ENCODE measurements at regions not wholly inside any gene's neighbourhood (a gene's known extent, or its start where the extent isn't known, plus 50 kb on each side); places are given as distances from the start of the nearest gene placed in this dataset.

GRCh38 chr7:79837915-79838314 is 296.7 kb upstream of the GNAI1 start:
- ChIA-PET RAD21 (ENCODE audit: unreplicated experiment) (no interaction called here), POLR2A (no interaction called here), SMC1A (ENCODE audit: uncharacterized antibody, unreplicated experiment) (no interaction called here), CTCF (no interaction called here)
- no peak overlapping the region for H3K4me2 ChIP-seq (ENCODE audit: control insufficient read depth, insufficient read depth)
- no peaks in the 10 kb centered on the region for H3K27me3 ChIP-seq (replicated peaks in 1 of 2; ENCODE audit: control insufficient read depth in 2 of 2, insufficient read depth in 2 of 2, low read length in 1 of 2)
- BruUV-seq (replicated peaks) = no TSS peak
- ATAC-seq (no peak), FAIRE-seq (no peak), DNase-seq (ENCODE audit: low read depth, low spot score) (no peak)
- no peak overlapping the region for H2AFZ ChIP-seq (ENCODE audit: control insufficient read depth, low read depth, low read length)
- H3K9ac ChIP-seq (ENCODE audit: control insufficient read depth, insufficient read depth, low read length) = no peak overlapping the region
- H3K4me1 ChIP-seq (ENCODE audit: control insufficient read depth, insufficient read depth, low read length) = no peaks in the 10 kb centered on the region
- H3K27ac ChIP-seq (ENCODE audit: control insufficient read depth, insufficient read depth) = no peak overlapping the region
- intact Hi-C loops (cut with micrococcal nuclease; ENCODE audit: unreplicated experiment) = no loop called here
- WGBS (ENCODE audit: insufficient coverage, insufficient replicate concordance, low lambda C conversion rate, missing lambda C conversion rate) = 5% methylated on average over 1 of the region's 1 CpG
- TF ChIP-seq, protein P1, sequence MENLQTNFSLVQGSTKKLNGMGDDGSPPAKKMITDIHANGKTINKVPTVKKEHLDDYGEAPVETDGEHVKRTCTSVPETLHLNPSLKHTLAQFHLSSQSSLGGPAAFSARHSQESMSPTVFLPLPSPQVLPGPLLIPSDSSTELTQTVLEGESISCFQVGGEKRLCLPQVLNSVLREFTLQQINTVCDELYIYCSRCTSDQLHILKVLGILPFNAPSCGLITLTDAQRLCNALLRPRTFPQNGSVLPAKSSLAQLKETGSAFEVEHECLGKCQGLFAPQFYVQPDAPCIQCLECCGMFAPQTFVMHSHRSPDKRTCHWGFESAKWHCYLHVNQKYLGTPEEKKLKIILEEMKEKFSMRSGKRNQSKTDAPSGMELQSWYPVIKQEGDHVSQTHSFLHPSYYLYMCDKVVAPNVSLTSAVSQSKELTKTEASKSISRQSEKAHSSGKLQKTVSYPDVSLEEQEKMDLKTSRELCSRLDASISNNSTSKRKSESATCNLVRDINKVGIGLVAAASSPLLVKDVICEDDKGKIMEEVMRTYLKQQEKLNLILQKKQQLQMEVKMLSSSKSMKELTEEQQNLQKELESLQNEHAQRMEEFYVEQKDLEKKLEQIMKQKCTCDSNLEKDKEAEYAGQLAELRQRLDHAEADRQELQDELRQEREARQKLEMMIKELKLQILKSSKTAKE (IDR thresholded peaks at IDR 0.05; ENCODE audit: low read depth, poor library complexity, severe bottlenecking) = no peak
- no peak for TF ChIP-seq TCF12 (IDR thresholded peaks at IDR 0.05; ENCODE audit: low read depth, low read length)
- H3K79me2 ChIP-seq (ENCODE audit: control insufficient read depth, insufficient read depth, low read length) = no peaks in the 10 kb centered on the region
- no peak overlapping the region for H3K4me3 ChIP-seq
- in situ Hi-C loops (cut with MboI) = no loop called here
- no peaks in the 10 kb centered on the region for H3K36me3 ChIP-seq (ENCODE audit: control insufficient read depth in 2 of 2, insufficient read depth in 2 of 2, low read length in 1 of 2)
- no peaks in the 10 kb centered on the region for H4K20me1 ChIP-seq (ENCODE audit: control insufficient read depth, insufficient read depth)
- H3K9me3 ChIP-seq (replicated peaks; ENCODE audit: control insufficient read depth, insufficient read depth, low read length) = no peaks in the 10 kb centered on the region

DNA sequence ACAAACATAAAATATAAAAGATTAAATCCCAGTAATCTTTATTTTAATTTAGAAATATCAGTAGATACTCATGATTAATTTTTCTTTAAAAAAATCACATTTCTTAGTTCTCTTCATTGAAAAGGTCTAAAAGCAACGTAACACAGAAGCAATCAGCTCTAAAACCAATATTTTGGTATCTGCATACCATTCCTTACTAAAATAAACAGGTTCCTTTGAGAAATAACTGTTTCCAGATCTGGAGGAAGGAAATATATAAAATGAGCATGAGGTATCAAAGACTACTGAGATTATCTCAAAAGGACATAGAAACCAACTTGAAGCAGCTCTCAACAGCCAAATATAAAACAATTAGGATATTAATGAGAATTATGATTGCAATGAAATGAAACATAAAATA is 301.0 kb upstream of the GNAI1 start:
- SMC1A ChIA-PET (ENCODE audit: uncharacterized antibody, unreplicated experiment) = no interaction called here
- Histone ChIP-seq H3K9ac (ENCODE audit: control insufficient read depth, insufficient read depth, low read length) (no peak overlapping the region), H3K27ac (ENCODE audit: control insufficient read depth, insufficient read depth) (no peak overlapping the region), H3K4me2 (ENCODE audit: control insufficient read depth, insufficient read depth) (no peak overlapping the region), H3K4me1 (ENCODE audit: control insufficient read depth, insufficient read depth, low read length) (no peaks in the 10 kb centered on the region), H3K4me3 (no peak overlapping the region), H3K9me3 (replicated peaks; ENCODE audit: control insufficient read depth, insufficient read depth, low read length) (no peaks in the 10 kb centered on the region), H2AFZ (ENCODE audit: control insufficient read depth, low read depth, low read length) (no peak overlapping the region), H3K36me3 (ENCODE audit: control insufficient read depth in 2 of 2, insufficient read depth in 2 of 2, low read length in 1 of 2) (no peaks in the 10 kb centered on the region), H4K20me1 (ENCODE audit: control insufficient read depth, insufficient read depth) (no peaks in the 10 kb centered on the region), H3K79me2 (ENCODE audit: control insufficient read depth, insufficient read depth, low read length) (no peaks in the 10 kb centered on the region), H3K27me3 (replicated peaks in 1 of 2; ENCODE audit: control insufficient read depth in 2 of 2, insufficient read depth in 2 of 2, low read length in 1 of 2) (no peaks in the 10 kb centered on the region)
- WGBS (ENCODE audit: insufficient coverage, insufficient replicate concordance, low lambda C conversion rate, missing lambda C conversion rate) = 0% methylated on average over 1 of the region's 1 CpG
- RAD21 ChIA-PET (ENCODE audit: unreplicated experiment) = no interaction called here
- in situ Hi-C loops (cut with MboI) (no loop called here), intact Hi-C loops (cut with micrococcal nuclease; ENCODE audit: unreplicated experiment) (no loop called here)
- TF ChIP-seq, protein P2, sequence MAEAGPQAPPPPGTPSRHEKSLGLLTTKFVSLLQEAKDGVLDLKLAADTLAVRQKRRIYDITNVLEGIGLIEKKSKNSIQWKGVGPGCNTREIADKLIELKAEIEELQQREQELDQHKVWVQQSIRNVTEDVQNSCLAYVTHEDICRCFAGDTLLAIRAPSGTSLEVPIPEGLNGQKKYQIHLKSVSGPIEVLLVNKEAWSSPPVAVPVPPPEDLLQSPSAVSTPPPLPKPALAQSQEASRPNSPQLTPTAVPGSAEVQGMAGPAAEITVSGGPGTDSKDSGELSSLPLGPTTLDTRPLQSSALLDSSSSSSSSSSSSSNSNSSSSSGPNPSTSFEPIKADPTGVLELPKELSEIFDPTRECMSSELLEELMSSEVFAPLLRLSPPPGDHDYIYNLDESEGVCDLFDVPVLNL (IDR thresholded peaks at IDR 0.05; ENCODE audit: low read depth, low read length) = no peak
- TF ChIP-seq ZNF622 (IDR thresholded peaks at IDR 0.05) (no peak), ZNF24 (IDR thresholded peaks at IDR 0.05) (no peak), ATF7 (IDR thresholded peaks at IDR 0.05; ENCODE audit: low read depth) (no peak), SREBF2 (IDR thresholded peaks at IDR 0.05; ENCODE audit: low read length) (no peak)
- ATAC-seq (no peak), DNase-seq (ENCODE audit: low read depth, low spot score) (no peak), FAIRE-seq (no peak)
- BruUV-seq (replicated peaks) = no TSS peak
- CTCF ChIA-PET = no interaction called here
- POLR2A ChIA-PET = no interaction called here
